Muscle of back (tissue), 3 donors: ENCODE measurements at regions not wholly inside any gene's neighbourhood (a gene's known extent, or its start where the extent isn't known, plus 50 kb on each side); places are given as distances from the start of the nearest gene placed in this dataset.
"Not testable (repeated sequence)": the region's sequence is repeated elsewhere in the genome, so short reads cannot be mapped to it uniquely, and the experiment has no call there.

Source experiments
- DNase-seq, 3 donors: peaks; one replicate each; pipeline versions ENCODE4 v3.0.0 to v3.0.0-alpha.2; 2013

DNA sequence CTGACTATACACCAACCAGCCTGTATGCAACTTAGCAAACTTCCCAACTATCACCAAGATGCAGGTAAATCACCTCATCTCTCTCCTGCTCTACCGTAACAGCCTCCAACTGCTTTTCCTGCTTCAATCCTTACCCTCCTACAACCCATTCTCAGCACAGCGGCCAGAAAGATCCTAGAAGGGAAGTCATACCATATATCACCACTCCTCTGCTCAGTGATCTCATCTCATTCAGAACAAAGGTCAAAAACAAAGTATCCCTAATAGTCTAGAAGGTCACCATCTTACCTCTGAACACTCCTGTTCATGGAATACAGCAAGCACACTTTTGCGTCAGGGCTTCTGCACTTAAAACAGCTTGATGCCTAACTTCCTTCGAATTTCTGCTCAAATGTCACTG lies 62.2 kb upstream of the RNF38 start:
- no peak for DNase-seq

GRCh38 chr9:36461323-36461722 lies 61.3 kb upstream of the RNF38 start:
- DNase-seq = peak in 1 of 3 donors; percentile 35

DNA sequence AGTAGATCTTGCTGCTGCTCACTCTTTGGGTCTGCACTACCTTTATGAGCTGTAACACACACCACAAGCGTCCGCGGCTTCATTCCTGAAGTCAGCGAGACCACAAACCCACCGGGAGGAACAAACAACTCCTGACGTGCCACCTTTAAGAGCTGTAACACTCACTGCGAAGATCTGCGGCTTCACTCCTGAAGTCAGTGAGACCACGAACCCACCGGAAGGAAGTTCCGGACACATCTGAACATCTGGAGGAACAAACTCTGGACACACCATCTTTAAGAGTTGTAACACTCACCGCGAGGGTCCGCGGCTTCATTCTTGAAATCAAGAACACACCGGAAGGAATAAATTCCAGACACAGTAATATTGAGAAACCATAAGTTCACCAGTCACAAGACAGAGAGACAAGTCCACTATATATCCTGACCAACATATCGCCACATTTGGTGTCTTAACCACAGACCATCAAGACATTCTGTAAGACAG lies 58.4 kb upstream of the RNF38 start:
- not testable (repeated sequence) for DNase-seq

DNA sequence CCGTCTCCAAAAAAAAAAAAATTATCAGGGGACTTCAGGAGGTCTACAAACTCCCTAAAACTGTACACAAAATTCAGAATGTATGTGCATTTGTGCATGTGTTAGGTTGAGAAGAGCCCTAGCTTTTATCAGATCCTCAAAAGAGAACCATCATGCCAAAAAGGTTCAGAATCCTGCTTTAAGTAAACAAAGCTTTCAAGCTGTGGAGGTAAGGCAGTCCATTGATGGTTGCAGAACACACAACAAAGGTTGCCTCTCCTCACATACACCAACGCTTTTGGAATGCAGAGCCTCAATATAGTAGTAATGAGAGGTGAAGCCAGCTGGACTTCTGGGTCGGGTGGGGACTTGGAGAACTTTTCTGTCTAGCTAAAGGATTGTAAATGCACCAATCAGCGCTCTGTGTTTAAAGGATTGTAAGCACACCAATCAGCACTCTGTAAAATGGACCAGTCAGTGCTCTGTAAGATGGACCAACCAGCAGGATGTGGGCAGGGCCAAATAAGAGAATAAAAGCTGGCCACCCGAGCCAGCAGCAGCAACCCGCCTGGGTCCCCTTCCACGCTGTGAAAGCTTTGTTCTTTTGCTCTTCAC lies 57.9 kb upstream of the RNF38 start:
- no peak for DNase-seq

GRCh38 chr9:36456480-36457065 lies 56.5 kb upstream of the RNF38 start:
- no peak for DNase-seq

DNA sequence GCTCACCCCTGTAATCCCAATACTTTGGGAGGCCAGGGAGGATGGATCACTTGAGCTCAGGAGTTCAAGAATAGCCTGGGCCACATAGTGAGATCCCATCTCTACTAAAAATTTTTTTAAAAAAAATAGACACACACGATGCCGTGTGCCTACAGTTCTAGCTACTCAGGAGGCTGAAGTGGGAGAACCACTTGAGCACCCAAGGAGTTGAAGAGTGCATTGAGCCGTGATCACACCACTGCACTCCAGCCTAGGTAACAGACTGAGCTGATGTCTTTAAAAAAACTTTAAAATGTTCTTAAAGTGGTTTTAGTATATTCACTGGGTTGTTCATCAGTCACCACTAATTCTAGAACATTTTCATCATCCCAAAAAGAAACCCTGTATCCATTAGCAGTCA lies 51.9 kb upstream of the RNF38 start:
- no peak for DNase-seq

DNA sequence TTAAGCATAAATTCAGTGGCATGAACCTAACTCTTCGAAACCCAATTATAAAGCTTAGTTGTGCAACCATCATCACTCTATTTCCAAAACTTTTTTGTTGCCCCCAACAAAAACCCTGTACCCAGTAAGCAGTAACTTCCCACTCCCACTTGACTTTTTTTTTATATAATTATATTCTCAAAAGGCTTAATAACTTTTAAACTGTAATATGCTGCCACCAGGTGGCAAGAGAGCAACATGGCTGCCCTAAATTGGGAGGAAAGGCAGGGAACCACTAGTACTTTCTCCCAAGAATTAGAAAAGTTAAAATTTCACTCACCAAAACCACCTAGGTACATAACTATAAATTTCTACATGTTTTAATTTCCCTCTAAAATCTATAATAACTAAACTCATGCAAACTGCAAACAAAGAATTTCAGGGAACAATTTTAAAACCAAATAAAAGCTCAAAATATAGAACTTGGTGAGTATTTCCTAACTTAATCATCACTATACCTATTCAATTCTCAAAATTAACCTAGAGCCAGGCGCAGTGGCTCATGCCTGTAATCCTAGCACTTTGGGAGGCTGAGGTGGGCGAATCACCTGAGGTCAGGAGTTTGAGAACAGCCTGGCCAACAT lies 50.2 kb upstream of the RNF38 start:
- DNase-seq = peak; percentile 14 to 56 (median 33)
